Common myeloid progenitor, CD34-positive (primary cell): ENCODE measurements at regions not wholly inside any gene's neighbourhood (a gene's known extent, or its start where the extent isn't known, plus 50 kb on each side); places are given as distances from the start of the nearest gene placed in this dataset.
A peak's percentile ranks its signal among the peaks of the same experiment; 100 is the strongest.

Source experiments
- CTCF ChIA-PET: fragments of 350-600 bp; sonication (Branson Sonifier 250); formaldehyde crosslinking; loops from one replicate; lab custom pipeline; 2021; ENCODE audit warnings: antibody characterized with exemption; lab: Charles Lee
- POLR2A ChIA-PET: fragments of 350-600 bp; sonication (Branson Sonifier 250); formaldehyde crosslinking; loops from one replicate; lab custom pipeline; 2021; ENCODE audit warnings: antibody characterized with exemption; lab: Charles Lee
- DNase-seq, 3 donors: peaks; one replicate each; pipeline versions ENCODE4 v3.0.0 to v3.0.0-alpha.2; 2013
- H3K27ac ChIP-seq, 2 experiments: 1 replicate in 1 of 2; 2 replicates in 1 of 2; pipeline ENCODE4 v1.7.0; 2013; ENCODE audit warnings: inconsistent platforms in 2 of 2, low read length in 2 of 2, mild to moderate bottlenecking in 2 of 2, low read depth in 1 of 2, moderate library complexity in 1 of 2; ENCODE audit not compliant: severe bottlenecking in 2 of 2, insufficient read depth in 1 of 2, poor library complexity in 1 of 2
- H3K27me3 ChIP-seq, 5 experiments: replicated peaks in 2 of 5; 1 replicate in 3 of 5; 2 replicates in 2 of 5; pipeline versions ENCODE4 v1.6.1 to v1.7.0; 2013; ENCODE audit warnings: low read length in 4 of 5, mild to moderate bottlenecking in 2 of 5, moderate library complexity in 2 of 5, inconsistent platforms in 1 of 5; ENCODE audit not compliant: insufficient read depth in 5 of 5, control insufficient read depth in 4 of 5
- H3K36me3 ChIP-seq, 4 experiments: 1 replicate in 2 of 4; 2 replicates in 2 of 4; pipeline versions ENCODE4 v1.6.1 to v1.7.0; 2013; ENCODE audit warnings: low read length in 3 of 4, control low read depth in 1 of 4, mild to moderate bottlenecking in 1 of 4; ENCODE audit not compliant: control insufficient read depth in 4 of 4, insufficient read depth in 4 of 4
- H3K4me1 ChIP-seq, 4 experiments: 1 replicate in 3 of 4; 2 replicates in 1 of 4; pipeline versions ENCODE4 v1.6.1 to v1.7.1; 2013; ENCODE audit warnings: low read length in 3 of 4, mild to moderate bottlenecking in 3 of 4, control low read depth in 1 of 4, inconsistent platforms in 1 of 4, moderate library complexity in 1 of 4; ENCODE audit not compliant: control insufficient read depth in 4 of 4, insufficient read depth in 4 of 4; ENCODE audit errors: control extremely low read depth in 1 of 4
- H3K4me3 ChIP-seq, 7 experiments: 1 replicate in 4 of 7; 2 replicates in 3 of 7; pipeline versions ENCODE4 v1.5.1 to v1.7.0; 2013; ENCODE audit warnings: mild to moderate bottlenecking in 7 of 7, low read length in 6 of 7, moderate library complexity in 6 of 7, inconsistent platforms in 2 of 7, low read depth in 2 of 7, control low read depth in 1 of 7; ENCODE audit not compliant: insufficient read depth in 4 of 7, control insufficient read depth in 1 of 7; ENCODE audit errors: extremely low read depth in 1 of 7
- H3K9me3 ChIP-seq, 5 experiments: 1 replicate in 4 of 5; 2 replicates in 1 of 5; pipeline versions ENCODE4 v1.6.1 to v1.7.1; 2013; ENCODE audit warnings: low read length in 4 of 5, mild to moderate bottlenecking in 2 of 5, inconsistent platforms in 1 of 5, low read depth in 1 of 5, moderate library complexity in 1 of 5; ENCODE audit not compliant: control insufficient read depth in 4 of 5, insufficient read depth in 2 of 5; ENCODE audit errors: control extremely low read depth in 1 of 5
- WGBS: methylation state at CpG from one replicate; pipeline ENCODE4 v1.1.5; 2013; ENCODE audit not compliant: insufficient coverage; 5-methylcytosine and 5-hydroxymethylcytosine counted together

DNA sequence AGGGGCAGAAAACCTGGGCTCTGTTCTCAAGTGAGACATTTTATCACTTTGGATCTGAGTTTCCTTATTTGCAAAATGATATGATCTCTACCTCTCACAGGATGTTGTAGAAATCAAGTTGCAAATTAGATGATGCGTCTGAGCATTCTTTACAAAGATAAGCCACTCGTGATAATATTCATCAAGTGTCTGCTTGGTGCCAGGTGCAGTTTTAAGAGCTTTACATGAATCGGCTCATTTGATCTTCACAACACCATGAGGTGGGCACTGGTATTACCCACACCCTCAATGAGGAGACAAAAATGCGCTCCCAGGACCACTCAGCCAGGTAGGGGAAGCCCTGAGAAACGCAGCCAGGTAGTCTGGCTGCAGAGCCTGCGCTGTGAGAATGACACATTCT is 59.1 kb upstream of the CA12 start:
- no peaks in the 10 kb centered on the region for H3K27me3 ChIP-seq
- H3K4me1 ChIP-seq = peaks cover 0 to 33% (median 17%) of the 10 kb centered on the region in 4 experiments
- WGBS = 77% methylated on average over 5 of the region's 6 CpGs
- H3K4me3 ChIP-seq = no peak overlapping the region
- H3K9me3 ChIP-seq = no peaks in the 10 kb centered on the region
- H3K27ac ChIP-seq = no peak overlapping the region
- H3K36me3 ChIP-seq = no peaks in the 10 kb centered on the region
- POLR2A ChIA-PET = no interaction called here
- CTCF ChIA-PET = no interaction called here
- no peak for DNase-seq

DNA sequence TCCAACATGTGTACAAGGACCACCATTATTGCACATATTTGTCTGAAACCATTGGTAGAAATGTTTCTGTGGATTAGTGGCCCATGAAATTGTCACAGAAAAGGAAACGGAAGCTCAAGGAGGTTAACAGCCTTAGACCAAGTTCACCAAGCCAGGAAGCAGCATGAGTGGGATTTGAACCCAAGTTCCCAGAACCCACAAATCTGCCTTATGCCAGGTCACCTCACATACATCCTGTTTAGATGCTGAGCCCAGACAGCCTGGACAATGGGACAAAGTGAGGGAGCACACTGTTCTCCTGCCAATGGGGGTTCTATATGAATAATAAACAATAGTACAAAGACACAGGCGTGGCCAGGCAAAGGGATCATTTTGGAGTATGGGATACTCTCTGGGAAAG is 59.6 kb upstream of the CA12 start:
- no peak overlapping the region for H3K4me3 ChIP-seq
- H3K9me3 ChIP-seq = no peaks in the 10 kb centered on the region
- H3K27ac ChIP-seq = no peak overlapping the region
- CTCF ChIA-PET = no interaction called here
- H3K4me1 ChIP-seq = peaks cover 0 to 32% (median 15%) of the 10 kb centered on the region in 4 experiments
- no peaks in the 10 kb centered on the region for H3K36me3 ChIP-seq
- no peak for DNase-seq
- whole genome bisulfite sequencing = 100% methylated on average over 1 of the region's 2 CpGs
- no peaks in the 10 kb centered on the region for H3K27me3 ChIP-seq
- POLR2A ChIA-PET = no interaction called here

DNA sequence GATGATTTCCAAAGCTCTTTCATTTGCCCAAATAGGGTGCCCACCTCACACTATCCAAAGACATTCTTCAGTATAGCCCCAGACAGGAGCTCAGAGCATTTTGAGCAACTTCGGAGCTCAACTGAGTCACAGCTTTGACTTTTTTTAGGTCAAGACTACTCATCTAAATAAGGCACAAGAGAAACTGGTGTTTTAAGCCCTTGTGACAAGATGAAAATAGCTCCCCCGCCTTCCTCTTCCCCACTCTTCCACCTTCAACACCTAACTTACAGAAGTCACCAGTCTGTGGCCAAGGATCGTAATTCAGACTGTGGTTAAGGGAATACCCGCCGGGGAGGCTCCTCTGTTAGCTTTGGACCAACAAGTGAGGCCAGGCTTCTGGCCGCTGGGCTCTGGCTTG is 60.4 kb upstream of the CA12 start:
- no peaks in the 10 kb centered on the region for H3K36me3 ChIP-seq
- ChIA-PET CTCF (no interaction called here), POLR2A (interaction anchor here (0.6 kb wide), 1 partner anchor 23 kb away, joined by 3 read pairs; no protein-coding TSS in a partner anchor)
- no peaks in the 10 kb centered on the region for H3K9me3 ChIP-seq
- H3K4me1 ChIP-seq = peaks cover 0 to 28% (median 7%) of the 10 kb centered on the region in 4 experiments
- peak in 1 of 3 donors; percentile 17 for DNase-seq
- H3K27ac ChIP-seq = no peak overlapping the region
- 60% methylated on average over 4 of the region's 6 CpGs for WGBS
- H3K4me3 ChIP-seq = no peak overlapping the region
- no peaks in the 10 kb centered on the region for H3K27me3 ChIP-seq

DNA sequence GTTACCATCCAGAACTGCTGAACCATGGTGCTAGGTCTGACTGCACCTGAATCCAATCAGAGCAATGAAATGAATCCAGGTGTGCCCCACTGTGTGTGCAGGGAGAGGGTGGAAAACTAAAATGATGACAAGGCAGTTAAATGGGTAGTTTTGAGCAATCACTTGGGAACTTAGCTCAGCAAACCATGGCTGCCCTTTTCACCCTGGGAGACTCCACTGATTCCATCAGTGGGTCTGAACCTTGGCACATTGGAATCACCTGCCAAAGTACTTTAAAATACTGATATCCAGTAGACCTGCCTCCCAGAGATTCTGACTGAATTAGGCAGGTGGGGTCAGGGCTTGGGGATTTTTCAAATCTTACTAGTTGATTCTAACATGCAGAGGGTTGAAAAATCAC is 59.8 kb upstream of the USP3 start:
- H3K4me3 ChIP-seq = no peak overlapping the region
- H3K4me1 ChIP-seq = peaks cover 4 to 44% (median 17%) of the 10 kb centered on the region in 4 experiments
- H3K9me3 ChIP-seq = no peaks in the 10 kb centered on the region
- ChIA-PET CTCF (interaction anchor here (1.0 to 5.2 kb wide), 3 partner anchors 7 to 10 kb away, joined by 3 to 21 read pairs (median 4); no protein-coding TSS in a partner anchor), POLR2A (no interaction called here)
- no peaks in the 10 kb centered on the region for H3K27me3 ChIP-seq
- H3K27ac ChIP-seq = no peak overlapping the region
- no peaks in the 10 kb centered on the region for H3K36me3 ChIP-seq
- no peak for DNase-seq

DNA sequence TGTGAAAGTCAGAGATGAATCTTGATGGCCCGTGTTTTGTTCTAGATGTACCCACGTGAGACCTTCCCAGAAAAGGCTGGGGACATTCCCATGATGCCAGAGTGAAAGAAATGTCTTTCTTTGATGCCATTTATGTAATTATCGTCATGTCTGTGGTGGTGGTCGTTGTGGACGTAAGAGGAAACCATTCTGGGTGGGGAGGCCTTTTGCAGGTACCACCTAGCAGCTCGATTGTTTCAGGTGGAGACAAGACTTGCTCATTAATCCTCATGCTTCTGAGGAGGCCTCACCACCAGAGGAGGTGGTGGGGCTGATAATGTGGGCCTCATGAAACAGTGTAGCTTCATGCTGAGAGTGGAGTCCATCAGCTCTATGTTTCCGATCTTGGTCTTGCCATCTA is 58.1 kb upstream of the USP3 start:
- Histone ChIP-seq H3K9me3 (no peaks in the 10 kb centered on the region), H3K27ac (no peak overlapping the region), H3K4me3 (no peak overlapping the region), H3K36me3 (no peaks in the 10 kb centered on the region), H3K4me1 (peaks cover 4 to 43% (median 18%) of the 10 kb centered on the region in 4 experiments), H3K27me3 (no peaks in the 10 kb centered on the region)
- POLR2A ChIA-PET = no interaction called here
- WGBS = 92% methylated on average over 6 of the region's 7 CpGs
- no peak for DNase-seq
- CTCF ChIA-PET = interaction anchor here (1.3 to 5.2 kb wide), 2 partner anchors 9 to 21 kb away, joined by 3 to 21 read pairs; no protein-coding TSS in a partner anchor

DNA sequence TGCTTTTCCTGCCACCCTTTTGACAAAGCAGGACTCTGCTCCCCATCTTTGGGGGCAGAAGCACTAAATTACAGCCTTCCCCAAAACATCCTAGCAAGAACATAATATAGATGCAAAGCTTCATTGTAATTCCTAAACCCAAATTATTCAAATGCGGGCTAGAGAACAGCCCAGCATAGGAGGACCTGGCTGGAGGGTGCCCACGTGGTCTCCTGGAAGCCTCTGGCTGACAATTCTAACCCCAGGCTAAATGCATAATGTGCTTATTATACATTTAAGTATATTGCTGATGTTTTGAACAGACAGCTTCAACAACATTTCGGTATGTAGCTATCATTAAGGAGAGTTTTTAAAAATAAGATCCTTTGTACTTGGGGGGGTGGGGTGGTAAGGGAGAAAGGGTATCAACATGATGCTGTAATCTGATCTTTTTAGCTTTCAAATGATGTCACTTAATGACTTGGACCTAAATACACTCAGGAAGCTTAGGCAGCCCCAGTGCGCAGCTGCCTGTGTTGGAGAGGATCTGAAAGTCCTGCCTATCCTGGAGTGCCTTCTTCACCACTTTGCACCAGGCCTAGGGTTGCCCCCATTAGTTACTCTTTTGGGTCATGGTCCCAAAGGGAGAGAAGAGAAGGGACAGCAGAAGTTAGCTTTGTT is 57.2 kb upstream of the USP3 start:
- CTCF ChIA-PET = interaction anchor here (0.8 to 5.2 kb wide), 6 partner anchors 10 to 281 kb away, joined by 3 to 21 read pairs (median 4); no protein-coding TSS in a partner anchor
- Histone ChIP-seq H3K27me3 (no peaks in the 10 kb centered on the region), H3K4me3 (no peak overlapping the region), H3K4me1 (peaks cover 4 to 35% (median 17%) of the 10 kb centered on the region in 4 experiments), H3K27ac (no peak overlapping the region), H3K9me3 (no peaks in the 10 kb centered on the region), H3K36me3 (no peaks in the 10 kb centered on the region)
- no peak for DNase-seq
- 100% methylated on average over 3 of the region's 4 CpGs for WGBS
- POLR2A ChIA-PET = no interaction called here

DNA sequence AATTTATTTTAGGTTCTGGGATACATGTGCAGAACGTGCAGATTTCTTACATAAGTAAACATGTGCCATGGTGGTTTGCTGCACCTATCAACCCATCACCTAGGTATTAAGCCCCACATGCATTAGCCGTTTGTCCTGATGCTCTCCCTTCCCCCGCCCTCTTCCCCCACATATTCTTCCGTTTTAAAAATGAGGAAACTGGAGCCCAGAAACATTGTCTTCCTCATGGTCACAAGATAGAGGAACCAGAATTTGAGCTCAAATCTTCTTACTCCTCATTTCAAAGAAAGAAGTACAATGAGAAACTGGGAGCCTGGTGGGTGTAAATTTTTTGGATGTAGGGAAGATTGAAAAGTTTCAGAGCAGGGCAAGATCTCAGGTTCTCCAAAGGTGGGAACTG is 56.1 kb upstream of the USP3 start:
- WGBS = 0% methylated on average over 3 of the region's 4 CpGs
- POLR2A ChIA-PET = no interaction called here

More for the DNA sequence above, 56.1 kb upstream of the USP3 start:
- H3K27ac ChIP-seq = peak overlapping the region in 1 of 2 experiments; percentile 30
- no peaks in the 10 kb centered on the region for H3K27me3 ChIP-seq
- H3K4me3 ChIP-seq = peak overlapping the region in 2 of 7 experiments; percentile 25 to 39
- H3K36me3 ChIP-seq = no peaks in the 10 kb centered on the region
- H3K4me1 ChIP-seq = peaks cover 4 to 42% (median 28%) of the 10 kb centered on the region in 4 experiments
- CTCF ChIA-PET = interaction anchor here (0.6 to 5.2 kb wide), 6 partner anchors 11 to 282 kb away, joined by 3 to 21 read pairs (median 4); no protein-coding TSS in a partner anchor
- peak; percentile 52 to 89 (median 83) for DNase-seq
- no peaks in the 10 kb centered on the region for H3K9me3 ChIP-seq
